ENCODE measurements at regions not wholly inside any gene's neighbourhood (a gene's known extent, or its start where the extent isn't known, plus 50 kb on each side); places are given as distances from the start of the nearest gene placed in this dataset.
"Not testable (repeated sequence)": the region's sequence is repeated elsewhere in the genome, so short reads cannot be mapped to it uniquely, and the experiment has no call there.

GRCh38 chr10:117460846-117461765 lies 81.4 kb upstream of the EMX2 start:
- DNase-seq (ENCODE audit: extremely low spot score, insufficient read length, low read depth) (no peak), FAIRE-seq (no peak)

- DNase-seq (ENCODE audit: extremely low spot score, insufficient read length, low read depth) = no peak
- no peak for FAIRE-seq
Observed at GRCh38 chr10:117458571-117458970, 83.3 kb upstream of the PDZD8 start.

GRCh38 chr10:117457932-117458331 lies 82.7 kb upstream of the PDZD8 start:
- FAIRE-seq = no peak
- DNase-seq (ENCODE audit: extremely low spot score, insufficient read length, low read depth) = no peak

- DNase-seq (ENCODE audit: extremely low spot score, insufficient read length, low read depth) = no peak
- no peak for FAIRE-seq
Observed at GRCh38 chr10:117457071-117457810, 82.0 kb upstream of the PDZD8 start.

GRCh38 chr10:117455346-117455745 lies 80.1 kb upstream of the PDZD8 start:
- FAIRE-seq = no peak
- no peak for DNase-seq (ENCODE audit: extremely low spot score, insufficient read length, low read depth)

GRCh38 chr10:117454502-117454901 lies 79.3 kb upstream of the PDZD8 start:
- FAIRE-seq = peak; percentile 44
- DNase-seq (ENCODE audit: extremely low spot score, insufficient read length, low read depth) = no peak

- not testable (repeated sequence) for DNase-seq (ENCODE audit: extremely low spot score, insufficient read length, low read depth); FAIRE-seq
Observed at GRCh38 chr10:117453484-117453883, 78.2 kb upstream of the PDZD8 start.

GRCh38 chr10:117450940-117451339 lies 75.7 kb upstream of the PDZD8 start:
- DNase-seq (ENCODE audit: extremely low spot score, insufficient read length, low read depth) (no peak), FAIRE-seq (no peak)

- DNase-seq (ENCODE audit: extremely low spot score, insufficient read length, low read depth) = no peak
Observed at GRCh38 chr10:117449636-117450035, 74.4 kb upstream of the PDZD8 start.

GRCh38 chr10:117448802-117449201 lies 73.6 kb upstream of the PDZD8 start:
- DNase-seq (ENCODE audit: extremely low spot score, insufficient read length, low read depth) (no peak), FAIRE-seq (no peak)

More at GRCh38 chr10:117449636-117450035, 74.4 kb upstream of the PDZD8 start:
- FAIRE-seq = no peak

- no peak for DNase-seq (ENCODE audit: extremely low spot score, insufficient read length, low read depth)
- no peak for FAIRE-seq
Observed at GRCh38 chr10:117445992-117446391, 70.8 kb upstream of the PDZD8 start.

GRCh38 chr10:117444497-117445040 lies 69.3 kb upstream of the PDZD8 start:
- DNase-seq (ENCODE audit: extremely low spot score, insufficient read length, low read depth) = no peak
- no peak for FAIRE-seq

- DNase-seq (ENCODE audit: extremely low spot score, insufficient read length, low read depth) (no peak), FAIRE-seq (no peak)
Observed at GRCh38 chr10:117443686-117444041, 68.4 kb upstream of the PDZD8 start.

GRCh38 chr10:117442944-117443685 lies 67.9 kb upstream of the PDZD8 start:
- peak; percentile 81 for FAIRE-seq
- peak; percentile 39 for DNase-seq (ENCODE audit: extremely low spot score, insufficient read length, low read depth)

- DNase-seq (ENCODE audit: extremely low spot score, insufficient read length, low read depth) (no peak), FAIRE-seq (no peak)
Observed at GRCh38 chr10:117442521-117442920, 67.3 kb upstream of the PDZD8 start.

GRCh38 chr10:117441812-117442443 lies 66.7 kb upstream of the PDZD8 start:
- peak; percentile 74 for FAIRE-seq

GRCh38 chr10:117441361-117441760 lies 66.1 kb upstream of the PDZD8 start:
- no peak for FAIRE-seq

More at GRCh38 chr10:117441812-117442443, 66.7 kb upstream of the PDZD8 start:
- no peak for DNase-seq (ENCODE audit: extremely low spot score, insufficient read length, low read depth)

GRCh38 chr10:117439243-117439912 lies 64.1 kb upstream of the PDZD8 start:
- no peak for FAIRE-seq
- DNase-seq (ENCODE audit: extremely low spot score, insufficient read length, low read depth) = no peak

More at GRCh38 chr10:117441361-117441760, 66.1 kb upstream of the PDZD8 start:
- no peak for DNase-seq (ENCODE audit: extremely low spot score, insufficient read length, low read depth)

GRCh38 chr10:117432866-117433265 lies 57.6 kb upstream of the PDZD8 start:
- FAIRE-seq (no peak), DNase-seq (ENCODE audit: extremely low spot score, insufficient read length, low read depth) (no peak)

Measured in GM18507 (cell line).